Stimulated activated CD4-positive, alpha-beta T cell treated with anti-CD3 and anti-CD28 coated beads, Interleukin-12 subunit alpha, Interleukin-12 subunit beta, amount 100 ng/mL, for 4 hours (primary cell): ENCODE measurements at regions not wholly inside any gene's neighbourhood (a gene's known extent, or its start where the extent isn't known, plus 50 kb on each side); places are given as distances from the start of the nearest gene placed in this dataset.
"Not testable (repeated sequence)": the region's sequence is repeated elsewhere in the genome, so short reads cannot be mapped to it uniquely, and the experiment has no call there.

ENCODE experiments used
- DNase-seq: peaks from one replicate; pipeline ENCODE4 v3.0.0-alpha.2; 2020

DNA sequence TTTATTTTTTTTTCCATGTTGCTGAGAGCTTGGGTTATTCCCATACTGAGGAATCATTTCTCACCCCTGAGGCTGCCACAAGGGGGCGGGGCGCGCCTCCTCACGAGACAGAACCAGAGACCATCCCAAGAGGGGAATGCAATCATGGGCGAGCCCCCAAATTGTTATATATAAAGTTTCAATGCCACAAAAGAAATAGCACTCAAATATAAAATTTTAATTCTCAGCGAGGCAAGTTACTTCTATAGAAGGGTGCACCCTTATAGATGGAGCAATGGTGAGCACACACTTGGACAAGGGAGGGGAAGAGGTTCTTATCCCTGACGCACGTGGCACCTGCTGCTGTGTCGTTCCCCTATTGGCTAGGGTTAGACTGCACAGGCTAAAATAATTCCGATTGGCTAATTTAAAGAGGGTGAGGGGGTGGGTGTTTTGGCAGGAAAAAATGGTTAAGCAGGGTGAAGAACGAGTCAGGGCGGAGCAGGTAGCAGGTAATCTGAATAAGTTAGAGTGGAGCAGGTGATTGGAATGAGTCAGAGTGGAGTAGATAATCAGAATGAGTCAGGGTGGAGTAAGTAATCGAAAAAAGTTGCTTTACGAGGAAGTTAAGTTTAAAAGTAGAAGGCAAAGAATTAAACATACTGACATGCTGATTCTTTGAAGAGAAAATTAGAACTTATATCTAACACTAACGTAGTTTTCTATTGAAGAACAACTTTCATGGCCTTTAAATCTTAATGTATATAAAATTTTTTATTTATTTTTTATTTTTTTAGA lies 177.5 kb downstream of the MTCL1 start:
- DNase-seq: no peak

DNA sequence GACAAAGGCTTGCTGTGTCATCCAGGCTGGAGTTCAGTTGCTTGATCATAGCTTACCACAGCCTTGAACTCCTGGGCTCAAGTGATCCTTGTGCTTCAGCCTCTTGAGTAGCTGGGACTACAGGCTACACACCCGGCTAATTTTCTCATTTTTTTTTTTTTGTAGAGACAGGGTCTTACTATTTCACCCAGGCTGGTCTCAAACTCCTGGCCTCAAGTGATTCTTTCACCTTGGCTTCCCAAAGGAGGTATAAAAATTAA lies 178.0 kb downstream of the MTCL1 start:
- no peak for DNase-seq

DNA sequence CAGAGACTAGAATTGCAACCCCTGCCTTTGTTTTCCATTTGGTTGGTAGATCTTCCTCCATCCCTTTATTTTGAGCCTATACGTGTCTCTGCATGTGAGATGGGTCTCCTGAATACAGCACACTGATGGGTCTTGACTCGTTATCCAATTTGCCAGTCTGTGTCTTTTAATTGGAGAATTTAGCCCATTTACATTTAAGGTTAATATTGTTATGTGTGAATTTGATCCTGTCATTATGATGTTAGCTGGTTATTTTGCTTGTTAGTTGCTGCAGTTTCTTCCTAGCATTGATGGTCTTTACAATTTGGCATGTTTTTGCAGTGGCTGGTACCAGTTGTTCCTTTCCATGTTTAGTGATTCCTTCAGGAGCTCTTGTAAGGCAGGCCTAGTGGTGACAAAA lies 182.5 kb downstream of the MTCL1 start:
- not testable (repeated sequence) for DNase-seq

- no peak for DNase-seq
Measured at GRCh38 chr18:8889489-8889888, 184.1 kb downstream of the MTCL1 start.

- not testable (repeated sequence) for DNase-seq
Measured at GRCh38 chr18:8890503-8890902, 185.1 kb downstream of the MTCL1 start.

GRCh38 chr18:8890957-8891464 lies 185.7 kb downstream of the MTCL1 start:
- DNase-seq: no peak

GRCh38 chr18:8893221-8893620 lies 187.9 kb downstream of the MTCL1 start:
- no peak for DNase-seq

DNA sequence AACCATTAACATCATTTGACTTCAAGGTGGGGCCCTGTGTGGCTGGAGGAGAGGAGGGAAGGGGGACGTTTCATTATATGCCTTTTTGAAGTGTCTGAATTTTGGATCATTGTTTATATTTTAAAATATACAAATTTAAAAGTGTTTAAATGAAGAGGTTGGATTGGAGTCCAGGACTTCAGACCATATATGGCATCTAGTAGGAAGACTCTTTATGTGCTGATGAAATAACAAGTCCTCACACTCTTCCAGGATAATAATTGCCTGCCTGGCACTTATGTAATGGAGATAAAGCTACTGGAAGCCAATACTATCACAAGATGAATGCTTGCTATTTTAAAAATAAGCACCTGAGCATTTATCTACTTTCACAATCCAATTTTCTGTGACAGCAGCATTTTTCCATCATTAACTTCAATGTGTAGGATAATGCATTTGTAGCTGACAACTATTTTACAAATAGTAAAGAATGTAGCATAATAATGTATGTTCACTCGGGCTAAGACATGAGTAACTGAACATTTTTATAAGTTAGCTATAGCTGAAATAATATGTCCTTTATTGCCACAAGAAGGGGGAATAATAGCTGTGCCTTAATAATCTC lies 188.4 kb downstream of the MTCL1 start:
- DNase-seq: no peak

GRCh38 chr18:8894823-8895222 lies 189.5 kb downstream of the MTCL1 start:
- no peak for DNase-seq

GRCh38 chr18:8895341-8895740 lies 190.0 kb downstream of the MTCL1 start:
- DNase-seq: no peak

DNA sequence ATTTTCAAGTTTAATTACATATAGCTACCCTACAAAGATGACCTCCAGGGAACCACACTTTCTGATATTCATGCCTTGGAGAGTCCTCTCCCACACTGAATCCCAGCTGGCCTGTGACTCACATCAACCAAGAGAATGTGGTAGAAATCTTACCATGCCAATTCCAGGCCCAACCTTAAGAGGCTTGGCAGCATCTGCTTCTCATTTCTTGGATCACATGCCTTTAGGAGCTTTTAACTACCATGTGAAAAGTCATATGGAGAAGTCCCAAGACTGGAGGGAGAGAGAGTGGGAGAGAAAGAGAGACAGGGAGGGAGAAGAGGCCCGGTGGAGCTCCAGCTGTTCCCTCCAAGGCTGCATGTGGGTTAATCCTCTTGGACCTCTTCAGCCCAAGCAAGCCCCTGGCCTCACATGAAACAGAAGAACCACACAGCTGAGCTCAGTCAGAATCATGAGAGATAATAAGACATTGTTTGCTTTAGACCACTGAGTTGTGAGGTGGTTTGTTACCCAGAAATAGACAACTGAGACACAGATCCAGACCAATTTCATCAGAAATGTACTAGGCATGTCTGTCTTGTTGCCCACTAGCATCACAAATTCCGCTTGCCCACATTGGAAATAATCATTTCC lies 190.7 kb downstream of the MTCL1 start:
- no peak for DNase-seq

DNA sequence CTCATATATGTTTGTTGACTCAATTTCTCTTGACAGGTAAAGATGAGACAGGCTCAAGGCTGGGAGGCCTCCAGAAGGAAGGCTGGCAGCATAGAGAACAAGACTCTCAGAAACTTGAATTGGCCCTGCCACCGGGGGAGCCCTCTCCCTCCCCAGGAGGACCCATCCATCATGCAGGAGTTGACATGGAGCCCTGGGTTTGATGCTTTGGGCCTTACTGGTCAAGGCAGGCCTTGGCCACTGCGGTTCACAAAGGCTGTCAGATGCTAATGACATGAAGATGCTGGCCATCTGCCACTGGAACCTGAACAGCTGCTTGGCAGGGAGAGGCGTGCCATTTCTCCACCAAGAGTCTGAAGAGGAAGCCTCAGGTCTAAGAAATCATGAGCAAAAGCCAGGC lies 193.6 kb downstream of the MTCL1 start:
- DNase-seq: no peak

DNA sequence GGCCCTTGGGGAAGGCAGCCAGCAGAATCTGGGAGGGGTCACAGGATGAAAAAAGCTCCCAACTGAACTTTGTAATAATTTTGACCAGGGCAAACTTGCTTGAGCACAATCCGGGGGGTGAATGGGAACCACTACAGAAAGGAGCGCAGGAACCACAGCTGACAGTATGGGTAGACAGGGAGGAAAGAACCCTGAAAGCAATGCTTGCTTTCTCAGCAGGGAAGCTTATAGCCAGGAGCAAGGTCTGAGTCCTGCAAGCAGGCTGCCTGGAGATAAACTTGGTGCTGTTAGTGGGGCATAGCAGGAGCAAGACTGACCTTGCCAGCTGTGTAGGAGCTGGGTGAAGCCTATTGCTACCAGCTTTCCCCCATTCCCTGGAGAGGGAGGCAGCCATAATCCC lies 195.2 kb downstream of the MTCL1 start:
- no peak for DNase-seq

GRCh38 chr18:8901019-8901418 lies 195.7 kb downstream of the MTCL1 start:
- DNase-seq: no peak

GRCh38 chr18:8904316-8904715 lies 198.2 kb upstream of the NDUFV2 start:
- DNase-seq: no peak

DNA sequence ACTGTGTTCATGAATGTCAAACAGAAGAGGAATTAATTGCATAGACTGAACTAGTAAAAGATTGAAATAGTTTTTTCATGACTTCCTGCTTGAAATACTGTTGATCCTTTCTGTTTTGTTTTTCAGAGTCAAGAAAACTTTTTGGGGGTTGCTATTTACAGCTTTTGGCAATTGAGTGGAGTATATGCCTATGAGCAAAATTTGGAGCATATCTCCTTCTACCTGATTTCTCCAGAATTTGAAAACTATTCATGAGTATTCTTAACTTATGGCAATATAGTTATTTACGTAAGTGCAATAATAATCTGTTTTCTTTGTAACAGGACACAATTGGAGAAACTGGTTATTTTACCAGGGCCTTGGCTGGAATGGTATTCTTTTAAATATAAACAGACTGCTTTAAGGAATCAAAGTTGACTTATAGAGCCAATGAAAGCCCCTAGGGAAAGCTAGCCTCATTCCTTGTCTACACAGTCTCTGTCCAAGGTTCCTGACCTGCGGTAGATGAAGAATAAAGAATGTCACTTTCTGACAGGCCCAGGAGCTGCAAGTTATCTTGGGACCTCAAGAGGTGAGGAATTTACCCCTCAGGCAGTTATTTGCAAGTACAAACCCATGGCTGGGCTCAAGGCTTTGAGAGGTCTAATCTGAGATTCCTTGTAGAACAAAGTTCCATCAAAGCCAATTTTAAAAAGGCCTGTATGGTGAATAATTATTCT lies 193.5 kb upstream of the NDUFV2 start:
- DNase-seq: no peak

DNA sequence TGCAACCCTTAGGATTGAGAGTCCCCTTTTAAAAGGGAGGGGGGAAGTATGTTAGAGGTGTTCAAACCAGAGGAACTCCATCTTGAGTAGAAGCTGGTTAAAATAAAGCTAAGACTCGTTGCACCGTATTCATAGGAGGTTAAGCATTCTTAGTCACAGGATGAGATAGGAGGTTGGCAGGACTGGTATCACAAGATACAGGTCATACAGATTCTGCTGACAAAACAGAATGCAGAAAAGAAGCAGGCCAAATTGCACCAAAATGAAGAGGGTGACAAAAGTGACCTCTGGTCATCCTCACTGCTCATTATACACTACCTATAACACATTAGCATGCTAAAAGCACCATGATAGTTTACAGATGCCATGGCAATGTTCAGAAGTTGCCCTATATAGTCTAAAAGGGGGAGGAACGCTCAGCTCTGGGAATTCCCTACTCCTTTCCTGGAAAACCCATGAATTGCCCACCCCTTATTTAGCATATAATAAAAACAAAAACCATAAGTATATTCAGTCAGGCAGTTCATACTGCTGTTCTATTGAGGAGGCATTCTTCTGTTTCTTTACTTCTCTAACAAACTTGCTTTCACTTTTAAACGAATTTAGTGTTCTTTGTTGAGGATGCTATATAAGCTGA lies 192.2 kb upstream of the NDUFV2 start:
- DNase-seq: no peak

- no peak for DNase-seq
Measured at GRCh38 chr18:8910843-8911242, 191.7 kb upstream of the NDUFV2 start.

DNA sequence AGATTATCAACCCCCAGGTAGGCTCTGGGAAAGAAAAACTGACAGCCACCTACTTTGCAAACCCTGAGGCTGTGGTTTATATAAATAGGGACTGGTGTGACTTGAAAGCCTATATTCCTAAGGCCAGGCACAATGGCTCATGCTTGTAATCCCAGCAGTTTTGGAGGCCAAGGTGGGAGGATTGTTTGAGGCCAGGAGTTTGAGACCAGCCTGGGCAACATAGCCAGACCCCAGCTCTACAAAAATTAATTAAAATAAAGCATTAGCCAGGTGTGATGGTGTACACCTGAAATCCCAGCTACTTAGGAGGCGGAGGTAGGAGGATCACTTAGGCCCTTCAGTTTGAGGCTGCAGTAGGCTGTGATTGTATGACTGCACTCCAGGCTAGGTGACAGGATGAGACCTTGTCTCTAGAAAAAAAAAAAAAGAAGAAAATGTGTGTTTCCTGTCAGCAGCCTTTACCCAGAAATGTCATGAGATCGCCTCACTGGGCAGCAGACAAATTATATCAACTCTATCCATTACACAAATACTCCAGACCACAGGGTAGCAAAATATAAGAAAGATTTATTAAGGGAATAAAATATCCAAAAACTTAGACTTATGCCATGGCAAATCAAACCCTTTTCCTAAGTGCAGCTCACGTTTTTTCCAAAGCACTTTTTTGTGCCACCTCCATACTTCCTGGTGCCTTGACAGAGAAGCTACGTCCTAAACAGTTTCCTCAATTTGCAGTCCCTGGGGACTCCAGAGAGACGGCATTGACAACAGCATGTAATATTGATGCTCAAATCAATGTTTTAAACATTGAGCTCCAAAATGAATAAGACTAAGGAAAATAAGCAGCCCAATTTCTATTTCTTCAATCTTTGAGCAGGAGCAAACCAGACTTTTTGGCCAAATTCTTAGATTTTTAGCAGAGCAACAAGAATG lies 190.8 kb upstream of the NDUFV2 start:
- no peak for DNase-seq

DNA sequence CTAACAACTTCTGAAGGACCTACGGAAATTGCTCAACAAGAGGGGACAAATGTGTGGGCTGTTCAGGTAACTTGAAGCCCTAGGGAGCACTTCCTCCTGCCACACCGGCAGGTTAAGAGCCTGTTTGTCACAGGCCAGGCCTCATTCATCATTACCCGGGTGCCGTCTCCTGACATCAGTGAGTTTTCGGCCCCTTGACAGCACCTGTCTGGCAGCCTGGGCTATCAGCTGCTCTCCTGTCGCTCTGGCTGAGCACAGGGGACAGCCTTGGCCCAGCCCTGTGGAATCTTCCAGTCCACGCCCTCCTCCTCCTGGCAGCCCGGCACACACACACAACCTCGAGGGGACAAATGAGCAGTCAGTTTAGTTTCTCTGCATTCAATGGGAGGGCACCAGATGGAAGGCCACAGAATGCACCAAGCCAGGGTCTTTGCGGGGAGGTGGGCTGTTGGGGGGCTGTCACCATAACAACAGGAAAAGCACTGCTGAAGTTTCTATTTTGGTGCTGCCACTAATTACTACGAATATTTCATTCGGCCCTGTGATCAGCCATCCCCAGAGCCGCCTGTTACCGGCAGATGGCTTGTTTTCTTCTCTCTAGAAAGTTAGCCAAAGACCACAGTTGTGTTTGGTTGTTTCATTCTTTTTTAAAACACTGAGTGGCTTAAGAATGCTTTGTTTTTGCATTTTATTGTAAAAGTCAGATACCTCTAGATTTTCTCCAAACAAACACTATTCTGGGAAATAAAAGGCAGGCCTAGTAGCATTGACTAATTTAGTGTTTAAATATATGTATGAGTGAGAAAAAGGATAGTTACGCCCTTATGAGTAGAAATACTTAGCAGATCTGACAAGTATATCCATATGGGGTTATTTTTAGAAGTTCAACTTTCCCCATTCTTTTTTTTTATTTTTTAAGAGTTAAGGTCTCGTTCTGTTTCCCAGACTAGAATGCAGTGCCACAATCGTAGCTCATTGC lies 189.9 kb upstream of the NDUFV2 start:
- DNase-seq: no peak
